ENCODE measurements at regions not wholly inside any gene's neighbourhood (a gene's known extent, or its start where the extent isn't known, plus 50 kb on each side); places are given as distances from the start of the nearest gene placed in this dataset.

DNA sequence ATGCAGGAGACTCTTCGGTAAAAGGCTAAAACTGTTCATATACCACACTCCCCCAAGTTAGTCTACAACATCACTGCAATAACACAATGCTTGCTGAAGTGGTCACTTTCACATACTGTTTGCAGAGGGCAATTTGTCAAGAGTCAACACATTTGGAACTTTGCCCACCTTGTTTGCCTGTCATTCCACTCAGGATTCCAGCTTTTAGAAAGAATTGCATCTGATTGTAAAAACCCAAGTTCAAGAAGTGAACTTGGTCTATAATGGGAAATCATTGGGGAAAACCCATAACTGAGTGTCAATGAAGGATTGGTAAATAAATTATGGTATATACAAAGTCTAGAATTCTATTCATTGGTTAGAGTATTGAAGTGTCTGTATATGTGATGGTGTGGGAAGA is 120.5 kb downstream of the GADD45G start:
- no peak for DNase-seq

DNA sequence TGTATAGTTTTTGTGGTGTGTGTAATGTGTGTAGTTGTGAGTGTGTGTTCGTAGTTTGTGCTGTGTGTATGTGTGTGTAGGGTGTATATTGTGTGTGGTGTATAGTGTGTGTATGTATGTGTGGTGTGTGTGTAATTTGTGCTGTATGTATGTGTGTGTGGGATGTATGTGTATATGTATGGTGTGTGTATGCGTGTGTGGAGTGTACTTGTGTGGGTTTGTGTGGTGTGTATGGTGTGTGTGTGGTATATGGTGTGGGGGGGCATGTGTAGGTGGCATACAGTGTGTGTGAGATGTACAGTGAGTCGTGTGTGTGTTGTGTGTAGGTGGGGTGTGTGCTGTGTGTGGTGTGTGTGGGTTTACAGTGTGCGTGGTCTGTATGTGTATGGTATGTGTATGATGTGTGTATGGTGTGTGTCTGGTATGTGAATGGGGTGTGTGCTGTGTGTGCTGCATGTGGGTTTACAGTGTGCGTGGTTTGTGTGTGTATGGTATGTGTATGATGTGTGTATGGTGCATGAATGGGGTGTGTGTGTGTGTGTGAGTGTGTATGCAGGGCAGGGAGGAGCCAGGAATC is 125.2 kb downstream of the GADD45G start:
- no peak for DNase-seq

DNA sequence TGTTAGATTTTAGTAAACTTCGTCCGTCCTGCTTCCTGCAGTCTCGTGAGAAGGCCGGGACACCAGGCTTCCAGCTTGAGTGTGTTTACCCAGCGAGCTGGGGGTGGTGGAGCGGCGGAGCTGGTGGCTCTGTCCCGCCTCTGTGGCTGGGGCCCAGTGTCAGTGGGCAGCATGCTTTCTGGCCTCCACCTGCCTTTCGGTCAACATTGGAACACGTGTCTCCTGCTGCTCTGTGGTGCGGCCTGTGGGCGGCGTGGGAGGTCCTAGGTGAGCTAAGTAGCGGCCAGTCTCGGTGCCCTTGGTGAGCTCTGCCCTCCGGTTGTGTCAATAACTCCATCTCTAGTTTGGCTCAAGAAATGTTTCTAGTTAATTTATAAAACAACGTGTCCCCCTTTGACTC is 125.9 kb downstream of the GADD45G start:
- DNase-seq: no peak

DNA sequence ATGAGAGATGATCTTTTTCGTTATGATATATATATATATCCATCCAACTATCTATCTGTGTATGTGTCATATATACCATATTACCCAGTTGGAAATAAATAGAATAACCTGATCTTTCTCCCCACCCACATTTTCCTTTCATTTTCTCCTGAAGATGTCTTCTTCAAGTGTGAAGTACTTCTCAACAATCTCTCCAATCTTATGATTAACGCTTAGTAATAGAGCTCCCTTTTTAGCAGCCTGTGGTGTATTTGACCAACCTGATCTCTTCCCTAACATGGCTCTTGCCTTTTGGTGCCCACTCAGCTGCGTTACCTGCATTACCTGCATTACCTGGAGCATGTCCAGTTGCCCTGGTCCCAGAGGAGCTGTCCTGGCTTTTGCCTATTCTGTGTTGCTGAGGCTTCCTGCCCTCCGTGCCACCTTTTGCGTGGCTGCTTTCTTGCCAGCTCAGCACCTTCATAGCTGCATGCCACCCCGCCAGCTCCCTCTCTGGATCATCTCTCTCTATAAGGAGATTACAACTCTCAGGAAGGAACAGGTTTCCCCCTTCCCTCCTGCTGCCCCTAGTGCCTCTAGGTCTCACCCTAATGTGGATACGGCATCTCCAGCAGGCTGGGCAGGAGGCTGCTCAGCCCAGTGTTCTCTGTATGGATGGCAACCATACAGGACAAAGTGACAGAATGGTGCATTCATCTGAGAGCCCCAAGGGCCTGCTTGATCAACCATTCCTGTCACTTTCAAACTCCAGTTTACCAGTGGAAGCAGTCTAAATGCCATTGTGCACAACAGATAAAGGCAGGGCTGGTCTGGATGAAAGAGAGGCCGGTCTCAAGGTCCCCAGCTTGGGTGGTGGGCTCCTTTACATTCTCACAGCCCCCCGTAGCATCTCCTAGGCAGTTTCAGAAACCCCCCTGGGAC is 126.7 kb downstream of the GADD45G start:
- no peak for DNase-seq

DNA sequence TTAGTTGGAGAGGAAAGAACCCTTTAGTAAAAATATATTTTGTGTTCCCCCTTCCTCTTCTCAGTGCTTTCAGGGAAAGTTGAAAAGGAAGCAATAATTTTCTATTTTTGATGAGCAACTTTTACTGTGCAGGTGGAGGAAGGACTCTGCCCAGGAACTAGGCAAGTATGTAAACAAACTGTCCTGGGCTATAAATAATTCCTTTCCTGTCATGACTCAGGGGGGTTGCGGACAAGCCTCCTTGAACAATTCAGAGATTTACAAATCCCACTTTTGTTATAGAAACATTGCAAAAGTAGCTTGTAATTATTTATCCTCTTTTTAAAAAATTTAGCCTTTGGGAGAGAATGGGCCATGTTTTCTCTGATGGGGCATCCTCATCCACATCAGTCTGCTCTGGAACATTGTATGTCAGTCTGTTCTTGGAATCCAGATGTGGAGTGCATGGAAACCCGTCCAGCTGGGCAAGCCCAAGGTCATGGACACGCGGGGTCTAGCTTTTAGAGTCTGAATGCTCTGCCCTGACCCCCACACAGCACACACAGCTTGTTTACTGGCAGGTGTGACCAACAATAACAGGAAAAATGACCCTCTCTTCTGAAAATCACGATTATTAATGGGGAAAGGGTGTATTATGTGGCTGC is 127.6 kb downstream of the GADD45G start:
- no peak for DNase-seq

DNA sequence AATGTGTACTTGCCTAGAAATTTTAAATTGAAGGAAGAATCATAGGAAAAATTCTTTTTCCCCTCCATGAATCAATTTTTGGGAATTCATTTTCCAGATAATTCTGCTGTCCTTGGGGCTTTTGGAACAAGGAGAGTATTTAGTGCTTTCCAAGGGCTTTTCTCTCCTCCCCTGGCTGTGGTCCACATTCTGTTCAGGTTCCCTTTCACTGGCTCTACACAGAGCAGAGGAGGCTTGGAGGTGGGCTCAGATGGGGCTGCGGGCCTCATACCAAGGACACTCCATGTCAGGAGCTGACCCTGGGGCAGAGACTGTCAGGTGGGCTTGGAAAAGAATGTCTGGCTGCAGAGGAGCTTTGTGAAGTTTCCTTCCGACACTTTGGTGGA is 128.1 kb downstream of the GADD45G start:
- DNase-seq: no peak

DNA sequence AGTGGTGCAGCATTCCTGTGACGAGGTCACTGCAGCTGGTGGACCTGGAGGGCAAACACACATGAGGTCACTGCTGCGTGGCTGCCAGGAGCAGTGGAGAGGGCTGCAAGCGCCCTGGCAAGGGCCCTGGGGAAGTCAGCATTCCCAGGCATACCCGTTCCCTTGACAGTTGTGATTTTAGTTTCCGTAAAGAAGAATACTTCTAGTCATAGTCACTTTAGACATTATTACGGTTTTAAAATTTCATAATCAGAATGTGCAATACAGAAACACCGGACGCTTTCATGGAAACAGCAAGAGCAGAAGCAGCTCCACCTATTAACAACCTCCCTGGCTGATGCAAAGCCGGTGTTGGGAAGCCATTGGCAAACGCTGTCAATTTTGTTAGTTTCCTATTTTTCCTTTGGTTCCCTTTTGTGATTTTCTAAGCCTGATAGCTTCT is 129.8 kb downstream of the GADD45G start:
- no peak for DNase-seq

DNA sequence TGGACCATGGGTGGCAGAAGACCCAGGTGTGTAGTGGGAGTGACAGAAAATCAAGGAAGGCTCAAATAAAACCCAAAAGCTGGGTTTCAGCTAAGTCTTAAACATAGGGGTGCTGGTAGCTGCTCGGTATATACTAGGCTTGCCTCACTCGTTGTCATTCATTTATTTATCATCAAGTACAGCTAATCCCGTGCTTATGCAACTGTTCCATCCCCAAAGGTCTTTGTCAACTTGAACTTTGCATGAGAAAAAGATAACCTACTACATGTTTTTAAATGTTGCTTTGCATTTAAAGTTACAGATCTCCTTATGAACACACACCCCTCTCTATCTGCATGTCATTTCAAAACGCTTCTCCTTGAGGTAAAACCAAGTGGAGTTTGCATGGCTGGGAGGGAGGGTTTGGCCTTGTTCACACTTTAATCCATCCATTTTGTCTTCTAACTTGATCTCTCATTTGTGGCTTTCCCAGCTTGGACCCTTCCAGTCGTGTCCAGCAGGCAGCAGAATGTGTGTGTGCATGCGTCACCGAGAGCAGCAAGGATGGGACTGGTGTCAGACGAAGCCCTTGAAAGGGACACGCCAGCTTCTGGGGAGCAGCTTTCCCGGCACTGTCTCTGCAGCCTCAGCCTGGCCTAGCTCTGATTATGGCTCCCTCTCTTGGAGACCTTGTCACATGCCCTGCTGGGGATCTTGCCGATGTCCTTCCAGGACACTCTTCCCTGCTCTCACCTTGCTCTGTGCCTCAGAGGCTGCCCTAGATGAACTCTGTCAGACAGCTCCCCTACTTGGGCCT is 133.5 kb downstream of the GADD45G start:
- DNase-seq: no peak

DNA sequence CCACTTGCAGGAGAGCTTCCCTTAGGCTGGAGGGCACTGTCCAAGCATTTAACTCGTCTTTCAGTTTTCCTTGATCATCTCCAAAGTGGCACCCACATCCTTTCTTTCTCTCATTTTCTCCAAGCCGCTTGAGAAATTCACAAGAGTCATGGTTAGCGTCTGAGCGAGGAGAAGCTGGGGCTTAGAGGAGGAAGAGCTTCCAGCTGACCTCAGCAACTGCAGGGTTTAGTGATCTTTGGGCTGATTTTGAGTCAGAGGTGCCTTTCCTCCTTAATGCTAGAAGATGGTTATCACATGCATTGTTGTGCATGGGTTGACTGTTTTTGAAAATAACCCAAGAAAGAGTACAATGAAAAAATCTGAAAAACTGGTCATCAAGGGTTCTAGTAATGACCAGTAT is 134.7 kb downstream of the GADD45G start:
- DNase-seq: no peak

DNA sequence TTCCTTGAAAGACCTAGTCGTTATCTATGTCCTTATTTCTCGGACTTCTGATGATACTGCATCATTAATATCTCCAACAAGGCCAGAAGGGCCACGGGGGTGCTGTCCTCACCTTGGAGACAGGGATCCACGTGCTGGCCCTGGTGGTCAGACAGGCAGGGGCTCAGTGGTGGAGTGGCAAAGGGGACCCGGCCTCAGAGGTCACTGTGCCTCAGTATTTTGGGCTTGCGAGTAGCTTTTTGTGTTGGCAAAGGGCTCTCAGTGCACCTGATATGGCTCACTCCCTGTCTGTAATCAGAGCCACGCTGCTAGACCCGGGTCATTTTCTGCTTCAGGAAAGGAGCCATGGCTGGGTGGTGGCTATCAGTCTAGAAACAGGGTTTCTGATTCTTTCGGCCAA is 135.1 kb downstream of the GADD45G start:
- no peak for DNase-seq

DNA sequence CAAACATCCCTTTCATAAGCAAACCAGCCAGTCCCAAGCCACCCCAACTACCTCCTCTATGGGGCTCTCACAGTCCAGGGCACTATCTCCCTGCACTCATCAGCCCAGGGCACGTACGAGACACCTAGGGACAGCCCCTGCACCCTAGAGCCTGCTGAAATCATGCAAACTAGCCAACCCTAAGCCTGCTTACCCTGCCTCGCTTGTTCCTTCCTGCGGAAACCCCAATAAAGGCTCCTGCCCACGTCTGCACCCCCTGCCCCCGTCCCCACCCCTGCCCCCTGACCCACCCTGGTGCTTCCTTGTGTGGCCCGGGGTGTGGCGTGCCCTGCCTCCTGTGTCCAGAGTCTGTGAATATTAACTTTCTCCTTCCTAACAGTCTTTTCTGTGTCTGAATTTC is 135.9 kb downstream of the GADD45G start:
- no peak for DNase-seq

DNA sequence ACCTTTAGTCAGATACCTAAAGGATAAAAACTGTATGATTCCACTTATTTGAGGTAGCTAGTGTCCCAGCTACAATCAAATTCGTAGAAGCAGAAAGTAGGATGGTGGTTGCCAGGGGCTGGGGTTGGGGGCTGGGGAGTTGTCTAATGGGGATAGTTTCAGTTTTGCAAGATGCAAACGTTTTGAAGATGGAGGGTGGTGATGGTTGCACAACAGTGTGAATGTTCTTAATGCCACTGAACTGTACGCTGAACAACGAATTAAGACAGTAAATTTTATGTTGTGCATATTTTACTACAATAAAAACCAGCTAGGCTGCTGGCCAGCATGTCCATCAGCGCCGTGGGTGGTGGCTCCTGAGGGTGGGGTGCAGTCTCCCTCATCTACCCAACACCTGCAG is 137.8 kb downstream of the GADD45G start:
- DNase-seq: no peak

DNA sequence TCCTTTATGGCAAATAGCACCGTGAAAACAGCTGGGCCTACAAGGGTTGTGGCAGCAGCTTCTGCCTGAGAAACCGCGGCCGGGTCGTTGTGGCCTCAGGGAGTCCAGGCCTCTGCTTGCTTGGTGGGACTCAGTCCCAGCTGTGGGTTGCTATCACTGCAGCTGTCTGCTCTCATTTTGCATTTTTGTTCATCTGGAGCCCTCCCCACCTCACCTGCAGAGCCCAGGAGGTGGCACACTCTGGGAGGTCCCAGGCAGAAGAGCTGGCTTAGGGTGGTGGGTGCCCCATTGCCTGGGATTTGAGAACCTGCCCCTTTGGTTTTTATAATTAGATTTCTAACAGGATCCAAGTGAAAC is 138.4 kb downstream of the GADD45G start:
- DNase-seq: no peak

DNA sequence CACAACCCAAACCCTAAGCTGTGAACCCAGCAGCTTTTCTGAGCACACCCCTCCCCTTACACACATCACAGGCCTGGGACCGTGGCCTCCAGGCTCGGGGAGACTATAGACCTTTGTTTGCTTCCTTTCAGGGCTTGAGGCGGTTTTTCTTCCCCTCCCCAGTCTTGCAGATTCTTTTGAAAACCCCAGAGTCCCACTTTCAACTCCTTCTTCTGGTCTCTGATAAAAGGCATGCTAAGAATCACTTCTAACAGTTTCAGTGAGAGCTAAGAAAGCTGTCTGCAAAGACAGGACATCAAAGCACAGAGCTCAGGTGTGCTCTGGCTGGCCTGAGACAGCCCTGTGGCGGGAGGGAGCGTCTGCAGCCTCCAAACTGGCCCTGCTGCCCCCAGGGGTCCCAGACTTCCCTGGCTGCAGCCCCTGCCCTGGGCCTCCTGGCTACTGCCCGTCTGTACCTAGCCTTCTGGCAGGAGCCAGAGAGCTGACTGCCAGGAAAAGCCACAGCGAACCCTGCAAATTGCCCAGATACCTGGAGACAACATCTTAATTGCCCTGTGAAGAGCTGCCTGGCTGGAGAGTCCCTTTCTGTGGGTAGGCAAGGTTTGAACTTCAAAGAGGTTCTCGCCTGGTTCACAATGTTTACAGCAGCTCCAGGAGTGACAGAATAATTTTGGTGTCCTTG is 138.9 kb downstream of the GADD45G start:
- no peak for DNase-seq

DNA sequence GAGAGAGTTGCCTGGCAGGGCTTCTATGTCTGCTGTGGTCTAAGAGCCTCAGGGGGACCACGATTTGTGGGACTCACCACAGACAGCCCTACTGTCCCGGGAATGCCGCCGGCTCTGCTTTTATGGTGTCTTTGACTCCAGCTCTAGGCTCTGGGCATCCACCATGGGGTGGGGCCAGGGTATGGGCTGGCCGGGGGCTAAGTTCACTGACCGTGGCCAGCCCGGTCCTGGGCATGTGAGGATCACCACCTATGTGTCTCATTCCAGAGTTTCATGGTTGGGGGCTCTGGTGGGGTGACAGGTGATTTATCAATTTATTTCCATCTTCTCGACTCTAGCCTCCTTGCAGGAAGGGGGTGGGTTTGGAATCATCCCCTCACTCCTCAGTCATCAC is 139.4 kb downstream of the GADD45G start:
- no peak for DNase-seq

DNA sequence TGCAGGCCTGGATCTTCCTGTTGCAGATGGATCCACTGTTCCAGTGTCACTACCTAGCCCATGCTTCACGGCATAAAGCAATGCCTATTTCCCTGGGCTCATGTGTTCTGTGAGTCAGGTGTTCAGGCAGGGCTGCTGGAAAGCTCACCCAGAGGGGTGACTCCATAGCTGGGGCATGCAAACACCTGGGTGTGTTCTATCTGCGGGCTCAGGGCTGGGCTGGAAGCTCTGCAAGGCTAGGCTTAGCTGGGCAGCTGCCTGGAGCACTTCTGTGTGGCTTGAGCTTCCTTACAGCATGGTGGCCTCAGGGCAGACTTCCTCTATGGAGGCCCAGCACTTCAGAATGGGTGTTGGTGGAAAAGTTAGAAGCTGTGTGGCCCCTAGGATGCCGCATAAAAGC is 139.9 kb downstream of the GADD45G start:
- DNase-seq: no peak

DNA sequence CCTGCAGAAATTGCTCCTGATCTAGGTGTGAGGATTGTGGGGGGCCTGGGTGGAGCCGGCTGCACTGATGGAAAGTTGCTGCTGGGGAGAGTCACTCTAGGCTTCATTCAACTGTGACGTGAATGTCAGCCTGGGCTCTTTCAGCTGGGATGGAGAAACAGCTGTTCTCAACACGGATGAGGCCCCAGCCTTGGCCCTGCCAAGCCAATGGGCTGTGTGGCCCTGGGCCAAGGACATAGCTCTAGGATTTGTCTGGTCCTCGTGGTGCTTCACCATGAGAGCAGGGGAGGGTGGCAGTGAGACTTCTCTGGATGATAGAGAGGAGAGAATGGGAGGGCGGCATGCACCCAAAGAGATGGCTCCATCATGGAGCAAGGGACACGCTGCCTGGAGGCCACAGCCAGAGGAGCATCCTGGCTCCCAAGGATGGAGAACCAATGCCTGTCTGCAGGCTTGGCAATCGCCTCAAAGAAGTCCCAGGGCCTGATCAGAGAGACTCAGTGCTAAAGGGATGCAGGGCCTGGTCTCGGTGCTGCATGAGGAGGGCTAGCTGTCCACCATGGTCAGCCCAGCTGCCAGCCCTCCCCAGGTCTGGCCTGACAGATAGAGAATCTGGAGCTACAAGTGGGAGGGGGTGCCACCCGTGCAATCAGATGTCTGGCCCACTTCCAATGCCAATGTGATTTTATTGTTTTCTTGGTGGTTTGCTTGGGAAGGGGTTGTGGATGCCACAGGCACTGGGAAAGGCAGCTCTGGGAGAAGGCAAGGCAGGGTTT is 141.0 kb downstream of the GADD45G start:
- DNase-seq: no peak

DNA sequence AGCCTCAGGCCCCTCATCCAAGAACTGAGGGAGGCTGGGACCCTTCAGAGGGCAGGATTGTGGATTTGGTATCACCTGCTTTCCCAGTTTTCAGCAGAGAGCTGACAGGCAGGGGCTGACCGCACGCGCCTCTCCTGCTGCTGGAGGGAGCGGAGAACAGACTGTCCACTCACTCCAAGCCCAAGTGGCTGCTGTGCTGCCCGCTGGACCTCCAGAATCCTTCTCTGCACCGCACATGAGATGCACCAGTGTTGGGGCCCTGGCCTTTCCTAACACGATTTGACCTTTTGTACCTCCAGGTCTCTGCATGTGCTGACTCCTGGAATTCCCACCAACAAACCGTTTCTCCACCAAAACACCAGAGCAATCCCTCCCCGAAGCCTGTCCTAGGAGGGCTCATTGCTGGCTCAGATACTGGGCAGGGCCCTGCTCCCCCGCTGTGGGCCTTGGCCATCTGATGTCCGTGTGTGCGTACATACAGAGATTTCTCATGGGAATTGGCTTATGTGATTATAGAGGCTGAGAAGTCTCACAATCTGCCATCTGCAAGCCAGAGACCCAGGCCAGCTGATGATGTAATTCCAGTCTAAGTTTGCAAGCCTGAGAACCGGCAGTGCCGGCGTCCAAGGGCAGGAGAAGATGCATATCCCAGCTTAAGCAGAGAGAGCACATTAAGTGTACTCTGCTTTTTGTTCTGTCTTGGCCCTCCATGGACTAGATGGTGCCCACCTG is 141.7 kb downstream of the GADD45G start:
- DNase-seq: no peak

DNA sequence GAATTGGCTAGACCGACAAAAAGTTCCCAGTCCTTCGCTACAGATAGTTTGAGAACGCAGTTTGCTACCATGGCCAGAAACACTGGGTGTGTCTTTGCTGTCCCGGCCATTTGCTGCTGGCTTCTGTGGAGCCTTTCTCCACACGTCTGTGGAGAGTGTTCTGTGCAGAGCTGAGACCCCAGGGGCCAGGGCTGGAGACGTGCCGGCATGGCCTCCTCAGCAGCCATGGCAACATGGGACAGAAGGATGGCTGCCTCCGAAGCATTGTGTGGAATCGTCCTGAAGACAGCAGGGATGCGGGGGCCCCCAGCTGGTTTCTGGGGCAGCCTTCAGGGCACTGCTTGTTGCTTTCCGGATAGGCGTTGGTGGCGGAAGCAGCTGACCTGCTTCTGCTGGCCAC is 142.8 kb downstream of the GADD45G start:
- no peak for DNase-seq

DNA sequence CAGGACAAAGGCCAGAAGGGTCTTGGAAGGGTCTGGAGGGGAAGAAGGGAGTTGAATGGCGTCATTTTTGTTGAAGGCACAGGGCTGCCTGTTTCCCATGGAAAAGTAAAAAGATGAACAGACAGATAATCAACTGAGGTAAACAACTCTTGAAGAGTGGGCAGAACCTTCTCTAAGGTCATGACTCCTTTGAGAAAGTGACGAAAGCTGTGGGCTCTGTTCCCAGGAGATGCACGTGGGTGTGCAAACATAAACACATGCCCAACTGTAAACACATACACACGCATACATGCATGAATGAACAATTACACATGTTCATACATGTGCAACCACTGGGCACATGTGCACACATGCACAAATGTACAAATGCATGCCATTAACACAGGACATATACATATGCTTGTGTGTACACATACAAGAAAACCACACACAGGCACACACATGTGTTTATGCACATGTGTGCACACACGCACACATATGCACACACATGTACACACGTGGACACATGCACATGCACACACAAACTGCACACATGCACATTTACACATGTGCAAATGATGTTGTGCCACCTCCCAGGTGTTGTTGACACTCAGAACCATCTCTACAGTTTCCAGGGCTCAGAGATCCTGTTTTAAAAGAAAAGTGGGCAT is 143.3 kb downstream of the GADD45G start:
- no peak for DNase-seq

Measured in kidney glomerular epithelial cell (primary cell).